Esophagus muscularis mucosa (tissue), 4 donors: ENCODE measurements at regions not wholly inside any gene's neighbourhood (a gene's known extent, or its start where the extent isn't known, plus 50 kb on each side); places are given as distances from the start of the nearest gene placed in this dataset.

Source experiments
- CTCF ChIP-seq, 3 experiments: fragments of 200-600 bp in 2 of 3; fragments of 450-650 bp in 1 of 3; sonication (generic) in 2 of 3; IDR thresholded peaks; one replicate each; pipeline ENCODE4 v1.5.1; 2017 to 2019; ENCODE audit warnings: antibody characterized with exemption in 3 of 3, mild to moderate bottlenecking in 2 of 3, moderate library complexity in 1 of 3
- EP300 ChIP-seq: sonication (generic); formaldehyde crosslinking; IDR thresholded peaks from one replicate; pipeline ENCODE4 v1.6.1; 2017; ENCODE audit warnings: antibody characterized with exemption
- POLR2A ChIP-seq: fragments of 450-650 bp; IDR thresholded peaks from one replicate; pipeline ENCODE4 v1.6.1; 2017; ENCODE audit warnings: antibody characterized with exemption, moderate library complexity, mild to moderate bottlenecking, low read depth

GRCh38 chr3:163016251-163016650 is 1519.6 kb downstream of the OTOL1 start:
- no peak for TF ChIP-seq POLR2A
- no peak for TF ChIP-seq EP300
- no peak for TF ChIP-seq CTCF (IDR thresholded peaks at IDR 0.05)
